Right lobe of liver (tissue), 4 donors: ENCODE measurements at regions not wholly inside any gene's neighbourhood (a gene's known extent, or its start where the extent isn't known, plus 50 kb on each side); places are given as distances from the start of the nearest gene placed in this dataset.

Source experiments
- POLR2A ChIP-seq: fragments of 450-650 bp; IDR thresholded peaks from one replicate; pipeline ENCODE4 v1.6.1; 2017; ENCODE audit warnings: antibody characterized with exemption, mild to moderate bottlenecking
- TF ChIP-seq, protein P1 (sequence below), 4 donors: fragments of 200-600 bp in 3 of 4; fragments of 450-650 bp in 1 of 4; IDR thresholded peaks; one replicate each; pipeline versions ENCODE4 v1.5.1 to v1.8.0; 2016 to 2022; ENCODE audit warnings: antibody characterized with exemption in 4 of 4, mild to moderate bottlenecking in 2 of 4
- donor health status: DM: no; HTN: no; CAD: no.
- donor health status: DM: no; HTN: no; CAD: no.
- donor health status: DM: no; HTN: yes; CAD: no.

- TF ChIP-seq, protein P1, sequence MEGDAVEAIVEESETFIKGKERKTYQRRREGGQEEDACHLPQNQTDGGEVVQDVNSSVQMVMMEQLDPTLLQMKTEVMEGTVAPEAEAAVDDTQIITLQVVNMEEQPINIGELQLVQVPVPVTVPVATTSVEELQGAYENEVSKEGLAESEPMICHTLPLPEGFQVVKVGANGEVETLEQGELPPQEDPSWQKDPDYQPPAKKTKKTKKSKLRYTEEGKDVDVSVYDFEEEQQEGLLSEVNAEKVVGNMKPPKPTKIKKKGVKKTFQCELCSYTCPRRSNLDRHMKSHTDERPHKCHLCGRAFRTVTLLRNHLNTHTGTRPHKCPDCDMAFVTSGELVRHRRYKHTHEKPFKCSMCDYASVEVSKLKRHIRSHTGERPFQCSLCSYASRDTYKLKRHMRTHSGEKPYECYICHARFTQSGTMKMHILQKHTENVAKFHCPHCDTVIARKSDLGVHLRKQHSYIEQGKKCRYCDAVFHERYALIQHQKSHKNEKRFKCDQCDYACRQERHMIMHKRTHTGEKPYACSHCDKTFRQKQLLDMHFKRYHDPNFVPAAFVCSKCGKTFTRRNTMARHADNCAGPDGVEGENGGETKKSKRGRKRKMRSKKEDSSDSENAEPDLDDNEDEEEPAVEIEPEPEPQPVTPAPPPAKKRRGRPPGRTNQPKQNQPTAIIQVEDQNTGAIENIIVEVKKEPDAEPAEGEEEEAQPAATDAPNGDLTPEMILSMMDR (IDR thresholded peaks at IDR 0.05) = no peak
- TF ChIP-seq POLR2A = no peak
Measured at GRCh38 chr14:26128931-26129671, 468.7 kb downstream of the NOVA1 start.
